ENCODE measurements at regions not wholly inside any gene's neighbourhood (a gene's known extent, or its start where the extent isn't known, plus 50 kb on each side); places are given as distances from the start of the nearest gene placed in this dataset.

DNA sequence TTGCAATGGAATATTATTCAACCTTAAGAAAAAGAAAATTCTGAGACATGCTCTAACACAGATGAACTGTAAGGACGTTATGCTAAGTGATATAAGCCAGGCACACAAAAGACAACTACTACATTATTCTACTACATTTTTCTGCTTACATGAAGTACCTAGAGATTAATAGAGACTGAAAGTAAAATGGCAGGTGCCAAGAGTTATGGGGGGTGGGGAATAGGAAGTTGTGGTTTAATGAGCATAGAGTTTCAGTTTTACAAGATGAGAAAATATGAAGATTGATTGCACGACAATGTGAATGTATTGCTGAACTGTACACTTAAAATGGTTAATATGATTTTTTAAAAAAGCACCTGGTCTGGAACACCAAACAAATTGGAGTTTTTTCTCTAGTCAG lies 1231.6 kb upstream of the DDX18 start:
- in situ Hi-C loops (cut with HindIII; ENCODE audit: low sequenced_read_pairs) = no loop called here
- no peak for TF ChIP-seq CTCF (IDR thresholded peaks at IDR 0.05; ENCODE audit: low read depth, low read length, missing control alignments)
- H3K4me3 ChIP-seq (ENCODE audit: low read depth, low read length) = no peak overlapping the region
- no peak for DNase-seq (ENCODE audit: low read depth)

DNA sequence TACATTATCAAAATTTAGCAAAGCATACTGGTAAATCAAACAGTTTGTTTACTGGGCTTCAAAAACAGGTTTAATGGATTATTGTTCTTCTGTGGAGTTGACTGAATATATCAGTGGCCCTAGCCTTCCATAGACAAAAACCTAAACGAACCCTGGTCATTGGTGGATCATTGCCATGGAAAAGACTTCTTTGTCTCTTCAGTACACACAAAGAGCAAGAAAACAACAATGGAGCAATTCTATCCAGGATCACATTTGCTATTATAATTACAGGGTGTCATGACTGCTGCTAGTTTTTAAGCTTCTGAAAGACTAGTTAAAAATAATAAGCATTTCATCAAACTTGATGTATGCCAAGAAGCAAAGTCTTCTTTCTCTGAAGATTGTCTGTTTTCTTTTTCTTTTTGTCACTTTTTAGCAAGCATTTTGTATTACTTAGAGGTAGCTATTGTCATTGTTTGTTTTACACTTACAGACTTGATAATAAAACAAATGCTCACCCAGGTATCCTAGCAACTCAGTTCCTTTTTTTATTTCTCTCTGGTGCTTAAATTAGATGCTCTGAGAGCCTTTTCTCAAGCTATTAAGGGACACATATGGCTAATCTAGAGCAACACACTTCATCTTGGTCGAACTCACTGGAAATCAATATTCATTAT lies 1228.7 kb upstream of the DDX18 start:
- TF ChIP-seq CTCF (IDR thresholded peaks at IDR 0.05; ENCODE audit: low read depth, low read length, missing control alignments) = no peak
- no peak overlapping the region for H3K4me3 ChIP-seq (ENCODE audit: low read depth, low read length)
- DNase-seq (ENCODE audit: low read depth) = no peak
- in situ Hi-C loops (cut with HindIII; ENCODE audit: low sequenced_read_pairs) = no loop called here

DNA sequence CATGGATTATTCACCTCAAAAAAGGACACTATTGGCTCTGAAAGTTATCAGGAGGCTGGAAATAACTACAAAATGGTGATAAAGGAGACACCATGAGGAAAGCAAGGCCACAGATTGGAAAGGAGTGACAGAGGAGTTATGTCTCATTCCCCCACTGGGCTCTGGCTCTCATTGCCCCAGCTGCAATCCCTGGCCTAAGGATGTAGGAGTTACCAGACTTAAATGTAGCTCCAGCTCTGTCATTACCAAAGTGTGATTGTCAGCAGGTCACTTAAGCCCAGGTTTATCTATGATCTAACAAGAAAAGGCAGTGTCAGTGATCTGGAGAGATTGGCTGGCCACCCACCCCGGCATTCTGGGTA lies 1228.2 kb upstream of the DDX18 start:
- in situ Hi-C loops (cut with HindIII; ENCODE audit: low sequenced_read_pairs) = no loop called here
- TF ChIP-seq CTCF (IDR thresholded peaks at IDR 0.05; ENCODE audit: low read depth, low read length, missing control alignments) = no peak
- H3K4me3 ChIP-seq (ENCODE audit: low read depth, low read length) = no peak overlapping the region
- no peak for DNase-seq (ENCODE audit: low read depth)

Data from astrocyte of the cerebellum (primary cell).